ENCODE measurements at regions not wholly inside any gene's neighbourhood (a gene's known extent, or its start where the extent isn't known, plus 50 kb on each side); places are given as distances from the start of the nearest gene placed in this dataset.

GRCh38 chr20:52075400-52075799, 116.2 kb downstream of the ZFP64 start:
- no peak for TF ChIP-seq CTCF (IDR thresholded peaks at IDR 0.05)
- TF ChIP-seq POLR2AphosphoS5 (IDR thresholded peaks at IDR 0.05; ENCODE audit: insufficient read depth in 1 of 2, low read depth in 1 of 2) = no peak
- no peak for TF ChIP-seq POLR2A (IDR thresholded peaks at IDR 0.05)
